ENCODE measurements at regions not wholly inside any gene's neighbourhood (a gene's known extent, or its start where the extent isn't known, plus 50 kb on each side); places are given as distances from the start of the nearest gene placed in this dataset.

DNA sequence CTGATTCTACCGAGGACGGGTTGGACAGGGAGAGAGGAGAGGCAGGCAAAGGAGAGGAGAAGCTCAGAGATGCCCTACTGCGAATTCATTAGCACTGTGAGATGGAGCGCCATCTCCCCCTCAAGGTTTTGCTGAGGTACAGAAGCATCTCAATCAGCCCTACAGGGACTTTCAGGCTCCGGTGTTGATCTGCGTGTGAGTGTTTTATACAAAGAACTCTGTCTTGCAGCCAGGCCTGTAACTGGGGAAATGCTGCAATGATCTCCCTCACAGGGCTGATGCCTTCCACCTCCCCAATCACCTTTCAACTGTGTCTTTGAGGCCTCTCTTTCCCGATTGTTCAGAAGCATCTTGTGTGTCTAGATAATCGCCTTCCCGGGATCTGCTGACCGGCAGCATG is 74.8 kb downstream of the IRX6 start:
- TF ChIP-seq, protein P1, sequence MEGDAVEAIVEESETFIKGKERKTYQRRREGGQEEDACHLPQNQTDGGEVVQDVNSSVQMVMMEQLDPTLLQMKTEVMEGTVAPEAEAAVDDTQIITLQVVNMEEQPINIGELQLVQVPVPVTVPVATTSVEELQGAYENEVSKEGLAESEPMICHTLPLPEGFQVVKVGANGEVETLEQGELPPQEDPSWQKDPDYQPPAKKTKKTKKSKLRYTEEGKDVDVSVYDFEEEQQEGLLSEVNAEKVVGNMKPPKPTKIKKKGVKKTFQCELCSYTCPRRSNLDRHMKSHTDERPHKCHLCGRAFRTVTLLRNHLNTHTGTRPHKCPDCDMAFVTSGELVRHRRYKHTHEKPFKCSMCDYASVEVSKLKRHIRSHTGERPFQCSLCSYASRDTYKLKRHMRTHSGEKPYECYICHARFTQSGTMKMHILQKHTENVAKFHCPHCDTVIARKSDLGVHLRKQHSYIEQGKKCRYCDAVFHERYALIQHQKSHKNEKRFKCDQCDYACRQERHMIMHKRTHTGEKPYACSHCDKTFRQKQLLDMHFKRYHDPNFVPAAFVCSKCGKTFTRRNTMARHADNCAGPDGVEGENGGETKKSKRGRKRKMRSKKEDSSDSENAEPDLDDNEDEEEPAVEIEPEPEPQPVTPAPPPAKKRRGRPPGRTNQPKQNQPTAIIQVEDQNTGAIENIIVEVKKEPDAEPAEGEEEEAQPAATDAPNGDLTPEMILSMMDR (IDR thresholded peaks at IDR 0.05) = no peak
- no peak for DNase-seq
- H3K27me3 Mint-ChIP-seq (ENCODE audit: low read depth, poor library complexity) = peaks cover 34% of the 10 kb centered on the region
- H3K4me1 Mint-ChIP-seq = no peaks in the 10 kb centered on the region
- no peak overlapping the region for H3K27ac Mint-ChIP-seq
- H3K9me3 Mint-ChIP-seq = no peaks in the 10 kb centered on the region
- no peaks in the 10 kb centered on the region for H3K36me3 Mint-ChIP-seq (ENCODE audit: low read depth)
- H3K4me3 Mint-ChIP-seq = no peak overlapping the region

DNA sequence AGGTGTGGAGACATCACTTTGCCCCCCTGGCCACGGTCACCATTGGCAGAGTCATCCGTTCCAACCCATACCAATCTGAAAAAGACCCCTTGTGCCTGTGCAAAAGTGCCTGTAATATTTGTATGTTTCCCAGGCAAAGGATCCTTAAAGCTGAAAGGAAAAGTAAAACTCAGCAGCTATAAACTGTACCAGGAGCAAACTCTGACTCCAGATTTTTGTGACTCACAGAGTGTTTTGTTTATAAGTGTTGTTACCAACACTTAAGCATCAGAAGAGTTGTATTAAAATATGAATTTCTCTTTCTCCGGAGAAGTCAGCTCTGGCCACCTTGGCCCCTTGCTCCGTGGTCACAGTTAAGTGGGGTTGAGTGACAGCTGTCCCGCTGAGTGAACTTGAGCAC is 75.9 kb downstream of the IRX6 start:
- Mint-ChIP-seq H3K27ac (no peak overlapping the region), H3K36me3 (ENCODE audit: low read depth) (no peaks in the 10 kb centered on the region), H3K4me3 (no peak overlapping the region), H3K9me3 (no peaks in the 10 kb centered on the region), H3K4me1 (no peaks in the 10 kb centered on the region), H3K27me3 (ENCODE audit: low read depth, poor library complexity) (peaks cover 42% of the 10 kb centered on the region)
- TF ChIP-seq, protein P1 (IDR thresholded peaks at IDR 0.05) = no peak
- no peak for DNase-seq

DNA sequence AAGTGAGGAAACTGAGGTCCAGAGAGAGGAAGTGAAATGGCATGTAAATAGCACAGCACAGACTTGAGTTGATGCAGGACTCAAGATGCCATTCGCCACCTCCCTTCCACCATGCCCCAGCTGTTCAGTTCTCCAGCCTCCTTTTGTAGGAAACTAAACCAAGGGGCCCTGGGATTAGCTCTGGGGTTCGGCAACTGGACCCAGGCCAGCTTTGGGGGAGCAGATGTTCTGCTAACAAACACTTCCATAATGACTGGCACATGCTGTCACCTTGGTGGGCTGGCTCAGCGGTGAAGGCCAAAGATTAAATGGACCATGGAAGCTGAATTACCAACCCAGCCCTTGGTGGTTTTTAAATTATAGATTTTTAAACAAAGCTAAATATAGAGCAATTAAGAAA is 77.0 kb downstream of the IRX6 start:
- Mint-ChIP-seq H3K4me3 (no peak overlapping the region), H3K4me1 (no peaks in the 10 kb centered on the region), H3K36me3 (ENCODE audit: low read depth) (no peaks in the 10 kb centered on the region), H3K27me3 (ENCODE audit: low read depth, poor library complexity) (peaks cover 40% of the 10 kb centered on the region), H3K27ac (no peak overlapping the region), H3K9me3 (no peaks in the 10 kb centered on the region)
- TF ChIP-seq, protein P1 (IDR thresholded peaks at IDR 0.05) = no peak
- DNase-seq = no peak

DNA sequence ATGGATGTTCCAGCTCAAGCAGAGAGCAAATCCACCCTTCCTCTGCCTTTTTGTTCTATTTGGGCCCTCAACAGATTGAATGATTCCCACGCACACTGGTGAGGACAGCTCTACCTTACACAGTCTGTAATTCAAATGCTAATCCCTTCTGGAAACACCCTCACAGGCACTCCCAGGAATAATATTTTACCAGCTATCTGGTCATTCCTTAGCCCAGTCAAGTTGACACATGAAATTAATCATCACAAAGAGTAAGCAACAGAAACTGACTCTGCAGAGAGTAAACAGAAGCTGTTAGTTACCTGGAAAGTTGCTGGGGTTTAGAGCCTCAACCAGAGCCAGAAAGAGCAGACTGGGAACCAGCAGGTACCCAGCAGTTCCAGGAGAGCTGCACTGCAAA is 75.5 kb upstream of the MMP2 start:
- Mint-ChIP-seq H3K4me3 (no peak overlapping the region), H3K4me1 (no peaks in the 10 kb centered on the region), H3K36me3 (ENCODE audit: low read depth) (no peaks in the 10 kb centered on the region), H3K27me3 (ENCODE audit: low read depth, poor library complexity) (peaks cover 44% of the 10 kb centered on the region), H3K9me3 (no peaks in the 10 kb centered on the region), H3K27ac (no peak overlapping the region)
- TF ChIP-seq, protein P1 (IDR thresholded peaks at IDR 0.05) = no peak
- DNase-seq = no peak

DNA sequence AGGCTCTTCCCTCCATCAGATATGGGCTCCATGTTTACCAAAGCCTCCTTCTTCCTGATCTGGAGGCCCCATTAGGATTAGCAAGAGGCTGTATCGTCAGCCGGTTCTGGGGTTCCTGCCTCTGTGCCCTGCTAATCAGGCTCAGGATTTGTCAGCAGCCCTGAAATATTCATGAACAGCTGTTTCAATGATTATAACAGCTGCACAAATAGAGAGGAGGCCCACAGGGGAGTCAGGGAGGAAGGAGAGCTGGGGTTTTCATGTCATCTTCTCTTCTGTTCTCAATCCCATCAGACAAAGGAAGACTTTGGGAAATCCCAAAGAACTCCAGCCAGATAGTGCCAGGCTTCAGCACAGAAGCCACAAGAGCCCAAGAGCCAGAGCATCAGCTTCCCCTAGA is 72.3 kb upstream of the MMP2 start:
- TF ChIP-seq, protein P1 (IDR thresholded peaks at IDR 0.05) = no peak
- Mint-ChIP-seq H3K9me3 (no peaks in the 10 kb centered on the region), H3K36me3 (ENCODE audit: low read depth) (no peaks in the 10 kb centered on the region), H3K4me3 (no peak overlapping the region), H3K27me3 (ENCODE audit: low read depth, poor library complexity) (peaks cover 48% of the 10 kb centered on the region), H3K4me1 (no peaks in the 10 kb centered on the region), H3K27ac (no peak overlapping the region)
- no peak for DNase-seq

DNA sequence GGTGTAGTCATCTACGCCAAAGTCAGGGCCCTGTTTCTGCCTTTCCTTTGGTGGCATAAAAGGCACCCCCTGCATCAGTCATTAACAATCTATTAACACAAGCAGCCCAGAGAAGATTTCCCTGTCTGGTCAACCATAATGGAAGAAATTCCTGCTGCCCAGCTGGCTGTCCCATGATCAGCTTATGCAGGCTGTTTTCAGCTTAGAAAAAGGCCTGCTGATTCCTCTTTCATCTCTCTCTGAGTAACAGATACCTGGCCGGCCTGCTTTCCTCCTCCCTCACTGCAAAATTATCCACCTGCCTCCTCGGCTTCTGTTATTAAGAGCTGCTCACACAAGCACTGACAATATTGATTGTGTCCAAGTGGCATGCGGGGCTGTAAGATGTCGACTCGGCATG is 70.3 kb upstream of the MMP2 start:
- H3K4me1 Mint-ChIP-seq = no peaks in the 10 kb centered on the region
- peaks cover 44% of the 10 kb centered on the region for H3K27me3 Mint-ChIP-seq (ENCODE audit: low read depth, poor library complexity)
- no peak overlapping the region for H3K4me3 Mint-ChIP-seq
- H3K36me3 Mint-ChIP-seq (ENCODE audit: low read depth) = no peaks in the 10 kb centered on the region
- H3K9me3 Mint-ChIP-seq = no peaks in the 10 kb centered on the region
- no peak overlapping the region for H3K27ac Mint-ChIP-seq
- TF ChIP-seq, protein P1 (IDR thresholded peaks at IDR 0.05) = no peak
- no peak for DNase-seq
